ENCODE measurements at regions not wholly inside any gene's neighbourhood (a gene's known extent, or its start where the extent isn't known, plus 50 kb on each side); places are given as distances from the start of the nearest gene placed in this dataset.

- H3K4me1 Mint-ChIP-seq, result no peaks in the 10 kb centered on the region
- H3K27me3 Mint-ChIP-seq, result peaks cover 0 to 2% (median 0%) of the 10 kb centered on the region in 5 donors
- peaks cover 0 to 6% (median 3%) of the 10 kb centered on the region in 3 donors for H3K36me3 Mint-ChIP-seq
- no peak for ATAC-seq
- H3K9me3 Mint-ChIP-seq, result peaks cover 0 to 9% (median 0%) of the 10 kb centered on the region in 9 donors
- POLR2A ChIA-PET, result no interaction called here
- no peak for DNase-seq
- no peak overlapping the region for H3K4me3 Mint-ChIP-seq
- H3K27ac Mint-ChIP-seq, result no peak overlapping the region
These were observed 244.7 kb upstream of the GK2 start for GRCh38 chr4:79652738-79653137.

- Mint-ChIP-seq H3K27me3 (peaks cover 0 to under 1% (median 0%) of the 10 kb centered on the region in 5 donors), H3K4me3 (no peak overlapping the region), H3K9me3 (peaks cover 0 to 4% (median 0%) of the 10 kb centered on the region in 9 donors), H3K4me1 (no peaks in the 10 kb centered on the region), H3K36me3 (peaks cover 0 to 2% (median 0%) of the 10 kb centered on the region in 3 donors), H3K27ac (no peak overlapping the region)
- no peak for DNase-seq
- ATAC-seq, result no peak
- POLR2A ChIA-PET, result no interaction called here
These were observed 244.2 kb upstream of the GK2 start for GRCh38 chr4:79652232-79652631.

DNA sequence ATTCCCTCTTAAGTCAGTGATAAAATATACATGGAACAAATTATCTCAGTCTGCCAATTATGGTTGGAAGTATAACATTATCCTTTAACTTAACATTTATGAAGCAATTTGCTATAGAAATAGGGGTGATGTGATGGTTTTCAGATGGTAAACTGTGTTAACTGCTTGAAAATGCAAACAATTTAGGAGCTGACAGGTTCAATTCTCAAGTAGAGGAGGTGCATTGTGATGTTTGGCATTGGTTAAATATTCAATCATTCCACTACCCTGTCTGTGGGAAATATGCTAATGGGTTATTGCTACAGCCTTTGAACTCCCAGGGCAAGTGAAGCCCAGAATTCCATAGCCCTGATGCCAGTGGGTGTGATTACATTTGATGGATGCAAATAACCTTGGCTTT lies 243.4 kb upstream of the GK2 start:
- POLR2A ChIA-PET, result no interaction called here
- H3K9me3 Mint-ChIP-seq, result no peaks in the 10 kb centered on the region
- ATAC-seq (no peak), DNase-seq (no peak)
- no peak overlapping the region for H3K4me3 Mint-ChIP-seq
- H3K27ac Mint-ChIP-seq, result no peak overlapping the region
- no peaks in the 10 kb centered on the region for H3K4me1 Mint-ChIP-seq
- no peaks in the 10 kb centered on the region for H3K27me3 Mint-ChIP-seq
- H3K36me3 Mint-ChIP-seq, result no peaks in the 10 kb centered on the region

DNA sequence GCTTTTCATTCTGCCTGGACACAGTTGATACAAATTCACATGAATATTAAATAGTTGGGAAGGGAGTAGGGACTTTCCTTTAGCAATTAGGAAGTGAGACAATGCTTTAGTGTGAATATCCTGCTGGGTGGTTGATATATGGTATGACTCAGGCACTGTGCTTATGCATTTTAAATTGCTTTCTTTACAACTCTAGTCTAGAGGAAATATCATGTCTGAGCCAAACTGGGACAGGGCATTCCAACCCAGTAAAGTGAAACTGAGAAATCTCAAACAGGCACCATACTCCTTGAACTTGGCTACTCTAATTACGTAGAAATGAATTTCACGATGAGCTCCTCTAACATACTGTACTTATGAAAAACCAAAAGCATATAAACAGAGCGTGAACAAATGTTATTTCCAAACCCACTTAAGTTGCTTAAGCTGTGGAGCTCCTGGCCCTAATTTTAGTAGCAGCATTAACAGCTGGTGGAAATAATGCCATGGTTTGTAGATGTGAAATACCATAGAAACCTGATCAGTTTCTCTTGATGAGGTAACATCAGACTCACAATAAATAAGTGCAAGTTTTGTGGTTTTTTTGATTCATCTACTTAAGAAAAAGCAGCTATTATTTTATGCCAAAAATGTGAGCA lies 242.9 kb upstream of the GK2 start:
- Mint-ChIP-seq H3K4me3 (no peak overlapping the region), H3K4me1 (no peaks in the 10 kb centered on the region), H3K9me3 (no peaks in the 10 kb centered on the region), H3K36me3 (no peaks in the 10 kb centered on the region), H3K27me3 (no peaks in the 10 kb centered on the region), H3K27ac (no peak overlapping the region)
- POLR2A ChIA-PET, result no interaction called here
- DNase-seq, result no peak
- no peak for ATAC-seq

DNA sequence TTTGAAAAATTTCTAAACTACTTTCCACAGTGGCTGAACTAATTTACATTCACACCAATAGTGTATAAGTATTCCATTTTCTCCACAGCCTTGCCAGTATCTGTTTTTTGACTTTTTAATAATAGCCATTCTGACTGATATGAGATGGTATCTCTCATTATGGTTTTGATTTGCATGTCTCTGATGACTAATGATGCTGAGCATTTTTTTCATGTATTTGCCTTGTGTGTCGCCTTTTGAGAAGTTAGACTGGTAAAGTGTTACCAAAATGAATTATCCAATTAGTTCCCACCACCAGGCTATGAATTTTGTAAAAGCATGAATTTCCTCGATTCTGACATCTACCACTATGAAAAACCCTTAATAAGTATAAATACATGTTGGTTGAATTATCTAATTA lies 242.2 kb upstream of the GK2 start:
- H3K27ac Mint-ChIP-seq, result no peak overlapping the region
- H3K27me3 Mint-ChIP-seq, result no peaks in the 10 kb centered on the region
- H3K9me3 Mint-ChIP-seq, result no peaks in the 10 kb centered on the region
- H3K4me3 Mint-ChIP-seq, result no peak overlapping the region
- POLR2A ChIA-PET, result no interaction called here
- ATAC-seq (no peak), DNase-seq (no peak)
- no peaks in the 10 kb centered on the region for H3K36me3 Mint-ChIP-seq
- H3K4me1 Mint-ChIP-seq, result no peaks in the 10 kb centered on the region

DNA sequence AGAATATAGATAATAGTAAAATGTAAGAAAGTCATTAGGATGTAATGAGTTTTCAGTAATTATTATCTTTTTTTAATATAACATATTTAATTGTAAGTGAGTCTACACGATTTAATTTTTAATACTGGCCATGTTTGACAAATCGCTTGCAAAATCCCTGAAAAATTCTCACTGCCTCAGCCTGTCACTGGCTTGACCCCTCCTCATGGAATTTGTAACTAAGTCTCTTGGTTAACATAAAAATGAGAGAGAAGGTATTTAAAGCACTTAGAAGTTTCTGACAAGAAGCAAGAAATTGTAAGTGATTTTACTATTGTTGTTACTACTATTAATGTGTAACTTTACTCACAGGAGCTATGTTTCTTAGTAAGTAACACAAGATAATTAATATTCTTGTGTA lies 237.9 kb upstream of the GK2 start:
- no peak overlapping the region for H3K27ac Mint-ChIP-seq
- POLR2A ChIA-PET, result no interaction called here
- H3K4me1 Mint-ChIP-seq, result no peaks in the 10 kb centered on the region
- no peaks in the 10 kb centered on the region for H3K36me3 Mint-ChIP-seq
- H3K4me3 Mint-ChIP-seq, result no peak overlapping the region
- H3K27me3 Mint-ChIP-seq, result peaks cover 0 to 4% (median 0%) of the 10 kb centered on the region in 5 donors
- H3K9me3 Mint-ChIP-seq, result no peaks in the 10 kb centered on the region
- no peak for DNase-seq
- ATAC-seq, result no peak

GRCh38 chr4:79638735-79639134 lies 230.7 kb upstream of the GK2 start:
- POLR2A ChIA-PET, result no interaction called here
- no peak for DNase-seq
- Mint-ChIP-seq H3K36me3 (no peaks in the 10 kb centered on the region), H3K27ac (no peak overlapping the region), H3K27me3 (peaks cover 0 to 8% (median 1%) of the 10 kb centered on the region in 5 donors), H3K9me3 (no peaks in the 10 kb centered on the region), H3K4me3 (no peak overlapping the region), H3K4me1 (no peaks in the 10 kb centered on the region)
- no peak for ATAC-seq

GRCh38 chr4:79636991-79637390 lies 229.0 kb upstream of the GK2 start:
- Mint-ChIP-seq H3K27ac (no peak overlapping the region), H3K4me1 (no peaks in the 10 kb centered on the region), H3K9me3 (no peaks in the 10 kb centered on the region), H3K4me3 (no peak overlapping the region), H3K27me3 (peaks cover 0 to 6% (median 1%) of the 10 kb centered on the region in 5 donors), H3K36me3 (no peaks in the 10 kb centered on the region)
- POLR2A ChIA-PET, result no interaction called here
- no peak for ATAC-seq
- no peak for DNase-seq

GRCh38 chr4:79634111-79634510 lies 226.1 kb upstream of the GK2 start:
- H3K27me3 Mint-ChIP-seq, result peaks cover 0 to 4% (median 1%) of the 10 kb centered on the region in 5 donors
- no peaks in the 10 kb centered on the region for H3K36me3 Mint-ChIP-seq
- peaks cover 0 to 1% (median 0%) of the 10 kb centered on the region in 4 donors for H3K4me1 Mint-ChIP-seq
- no peak overlapping the region for H3K4me3 Mint-ChIP-seq
- no peaks in the 10 kb centered on the region for H3K9me3 Mint-ChIP-seq
- POLR2A ChIA-PET, result no interaction called here
- no peak overlapping the region for H3K27ac Mint-ChIP-seq
- DNase-seq (no peak), ATAC-seq (no peak)

- ATAC-seq (no peak), DNase-seq (no peak)
- POLR2A ChIA-PET, result no interaction called here
- Mint-ChIP-seq H3K27me3 (peaks cover 0 to 2% (median 0%) of the 10 kb centered on the region in 5 donors), H3K4me1 (peaks cover 0 to 1% (median 0%) of the 10 kb centered on the region in 4 donors), H3K4me3 (no peak overlapping the region), H3K9me3 (no peaks in the 10 kb centered on the region), H3K27ac (no peak overlapping the region), H3K36me3 (no peaks in the 10 kb centered on the region)
These were observed 224.1 kb upstream of the GK2 start for GRCh38 chr4:79632114-79632513.

- no peak overlapping the region for H3K27ac Mint-ChIP-seq
- POLR2A ChIA-PET, result no interaction called here
- ATAC-seq, result no peak
- H3K9me3 Mint-ChIP-seq, result no peaks in the 10 kb centered on the region
- peaks cover 0 to 4% (median 0%) of the 10 kb centered on the region in 5 donors for H3K27me3 Mint-ChIP-seq
- no peak for DNase-seq
- no peak overlapping the region for H3K4me3 Mint-ChIP-seq
- H3K4me1 Mint-ChIP-seq, result peaks cover 0 to 10% (median 3%) of the 10 kb centered on the region in 4 donors
- H3K36me3 Mint-ChIP-seq, result no peaks in the 10 kb centered on the region
These were observed 218.6 kb upstream of the GK2 start for GRCh38 chr4:79626611-79627010.

DNA sequence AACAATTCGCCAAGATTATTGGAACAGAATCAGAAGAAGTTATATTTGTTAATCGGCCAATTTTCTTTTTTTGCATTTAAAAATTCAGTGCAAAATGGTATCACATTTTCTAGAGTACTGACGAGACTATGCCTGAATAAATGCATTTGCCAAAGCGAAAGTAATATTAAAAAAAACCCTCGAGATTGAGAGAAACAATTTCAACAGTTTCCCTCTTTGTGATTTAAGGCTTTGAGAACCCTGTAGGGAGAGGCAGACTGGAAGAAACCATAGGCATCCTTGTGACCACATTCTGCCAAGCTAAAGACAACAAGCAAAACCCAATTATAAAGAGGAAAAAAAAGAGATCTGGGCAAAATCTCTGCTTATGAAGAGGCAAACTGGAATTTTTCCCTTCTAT lies 218.1 kb upstream of the GK2 start:
- Mint-ChIP-seq H3K4me1 (peaks cover 0 to 9% (median 3%) of the 10 kb centered on the region in 4 donors), H3K9me3 (no peaks in the 10 kb centered on the region), H3K36me3 (no peaks in the 10 kb centered on the region), H3K27me3 (peaks cover 0 to 4% (median 0%) of the 10 kb centered on the region in 5 donors), H3K4me3 (peak overlapping the region in 3 of 10 donors; percentile 5 to 24 (median 15)), H3K27ac (no peak overlapping the region)
- POLR2A ChIA-PET, result no interaction called here
- DNase-seq (no peak), ATAC-seq (no peak)

DNA sequence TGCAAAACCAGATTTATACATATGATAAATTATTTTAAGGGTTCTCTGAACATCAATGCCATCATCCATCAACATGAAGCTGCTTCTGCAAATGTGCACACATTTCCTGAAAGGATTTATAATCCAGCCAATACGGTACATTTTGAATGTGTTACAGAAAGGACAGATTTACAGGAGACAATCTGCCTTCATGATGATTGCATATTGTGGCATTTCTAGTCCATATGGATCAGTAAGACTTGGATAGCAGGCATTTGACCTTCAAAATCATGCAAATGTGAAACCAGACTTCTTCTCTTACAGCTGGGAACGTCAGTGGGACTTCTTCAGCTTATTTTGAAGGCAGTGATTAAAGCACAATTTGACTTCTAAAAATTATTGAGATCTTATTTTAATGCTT lies 217.3 kb upstream of the GK2 start:
- DNase-seq, result no peak
- Mint-ChIP-seq H3K4me3 (no peak overlapping the region), H3K4me1 (peaks cover 0 to 9% (median 3%) of the 10 kb centered on the region in 4 donors)

More for the DNA sequence above, 217.3 kb upstream of the GK2 start:
- Mint-ChIP-seq H3K36me3 (no peaks in the 10 kb centered on the region), H3K27me3 (peaks cover 0 to 4% (median 0%) of the 10 kb centered on the region in 5 donors), H3K9me3 (no peaks in the 10 kb centered on the region), H3K27ac (no peak overlapping the region)
- POLR2A ChIA-PET, result no interaction called here
- no peak for ATAC-seq
